GM21367 (cell line): ENCODE measurements at regions not wholly inside any gene's neighbourhood (a gene's known extent, or its start where the extent isn't known, plus 50 kb on each side); places are given as distances from the start of the nearest gene placed in this dataset.

ENCODE experiments used
- ATAC-seq: cut with Tn5 transposase; IDR thresholded peaks from one replicate; pipeline ENCODE4 v1.9.1; 2021; ENCODE audit not compliant: unreplicated experiment

DNA sequence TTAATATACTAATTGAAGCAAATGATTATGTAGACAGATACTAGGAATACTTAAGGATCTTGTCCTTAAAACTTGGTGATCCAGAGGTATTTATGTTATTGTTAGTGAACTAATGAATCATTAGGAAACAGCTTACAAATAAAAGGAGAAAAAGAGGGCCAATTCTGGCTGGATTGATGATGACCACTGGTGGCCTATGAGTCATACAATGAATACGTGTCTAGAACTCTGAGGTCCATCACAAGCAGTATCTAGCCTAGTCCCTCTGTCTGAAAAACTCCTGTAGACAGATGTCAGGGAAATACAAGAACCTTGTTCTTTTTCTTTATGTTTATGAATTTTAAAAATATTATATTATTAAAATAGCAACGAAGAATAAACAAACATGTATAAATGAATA lies 51.7 kb upstream of the RTL1 start:
- no peak for ATAC-seq

DNA sequence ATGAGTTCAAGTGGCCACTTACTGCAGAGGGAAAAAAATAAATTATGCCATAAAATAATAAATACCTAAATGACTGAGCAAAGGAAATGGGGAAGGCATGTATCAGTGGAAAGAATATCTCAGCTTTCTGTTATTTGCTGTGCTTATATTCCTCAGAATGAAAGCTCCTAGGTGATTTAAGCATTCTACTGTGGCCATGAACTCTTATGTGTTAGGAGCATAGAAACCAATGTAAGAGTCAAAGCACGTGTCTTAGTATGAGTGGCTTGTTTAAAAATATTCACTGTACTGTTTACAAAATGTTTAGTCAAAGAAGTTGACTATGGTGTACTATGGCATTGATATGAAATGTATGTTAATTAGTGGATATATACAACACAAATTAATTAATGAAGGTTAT lies 59.0 kb upstream of the RTL1 start:
- ATAC-seq: no peak

DNA sequence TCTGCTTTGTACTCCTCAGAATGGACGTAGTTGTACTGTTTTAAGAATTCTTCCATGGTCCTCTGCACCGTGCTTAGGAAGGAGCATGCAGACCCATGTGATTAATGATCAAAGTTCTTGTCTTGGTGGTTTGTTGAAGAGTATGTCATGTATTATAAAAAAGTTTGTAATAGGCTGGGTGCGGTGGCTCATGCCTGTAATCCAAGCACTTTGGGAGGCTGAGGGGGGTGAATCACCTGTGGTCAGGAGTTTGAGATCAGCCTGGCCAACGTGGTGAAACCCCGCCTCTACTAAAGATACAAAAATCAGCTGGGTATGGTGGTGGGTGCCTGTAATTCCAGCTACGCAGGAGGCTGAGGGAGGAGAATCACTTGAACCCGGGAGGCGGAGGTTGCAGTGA lies 61.8 kb upstream of the RTL1 start:
- ATAC-seq: no peak

DNA sequence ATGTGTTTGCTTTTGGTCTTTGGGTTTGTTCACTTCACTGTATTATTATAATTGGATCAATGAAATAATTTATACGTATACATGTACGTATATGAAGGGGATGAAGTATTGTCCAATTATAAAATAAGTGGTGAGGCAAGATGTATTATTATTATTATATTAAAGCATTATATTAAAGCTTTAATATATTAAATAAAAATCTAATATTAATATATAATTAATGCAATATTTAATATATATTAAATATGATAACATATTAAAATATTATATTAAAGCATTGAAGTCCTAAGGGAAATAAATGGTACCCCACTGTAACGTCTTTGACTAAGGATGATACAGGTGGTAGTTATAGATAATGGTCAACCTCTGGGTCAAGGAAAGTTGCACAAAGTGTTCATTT lies 63.7 kb upstream of the RTL1 start:
- ATAC-seq: no peak

DNA sequence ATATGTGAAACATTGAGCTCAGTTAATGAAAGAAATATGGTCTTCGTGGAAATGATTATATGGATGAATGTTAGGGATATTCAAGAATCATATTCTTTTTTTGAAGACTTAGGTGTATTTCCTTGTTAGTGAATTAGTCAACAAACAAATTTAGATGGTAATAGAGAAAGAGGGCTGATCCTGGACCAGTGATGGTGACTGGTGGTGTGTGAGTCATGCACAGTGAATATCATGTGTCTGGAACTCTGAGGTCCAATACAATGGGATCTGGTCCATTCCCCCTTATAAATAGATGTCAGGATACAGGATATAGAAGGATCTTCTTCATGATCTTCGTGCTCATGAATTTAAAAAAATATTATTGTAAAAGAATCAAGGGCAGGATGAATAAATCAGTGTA lies 64.4 kb upstream of the RTL1 start:
- ATAC-seq: no peak

DNA sequence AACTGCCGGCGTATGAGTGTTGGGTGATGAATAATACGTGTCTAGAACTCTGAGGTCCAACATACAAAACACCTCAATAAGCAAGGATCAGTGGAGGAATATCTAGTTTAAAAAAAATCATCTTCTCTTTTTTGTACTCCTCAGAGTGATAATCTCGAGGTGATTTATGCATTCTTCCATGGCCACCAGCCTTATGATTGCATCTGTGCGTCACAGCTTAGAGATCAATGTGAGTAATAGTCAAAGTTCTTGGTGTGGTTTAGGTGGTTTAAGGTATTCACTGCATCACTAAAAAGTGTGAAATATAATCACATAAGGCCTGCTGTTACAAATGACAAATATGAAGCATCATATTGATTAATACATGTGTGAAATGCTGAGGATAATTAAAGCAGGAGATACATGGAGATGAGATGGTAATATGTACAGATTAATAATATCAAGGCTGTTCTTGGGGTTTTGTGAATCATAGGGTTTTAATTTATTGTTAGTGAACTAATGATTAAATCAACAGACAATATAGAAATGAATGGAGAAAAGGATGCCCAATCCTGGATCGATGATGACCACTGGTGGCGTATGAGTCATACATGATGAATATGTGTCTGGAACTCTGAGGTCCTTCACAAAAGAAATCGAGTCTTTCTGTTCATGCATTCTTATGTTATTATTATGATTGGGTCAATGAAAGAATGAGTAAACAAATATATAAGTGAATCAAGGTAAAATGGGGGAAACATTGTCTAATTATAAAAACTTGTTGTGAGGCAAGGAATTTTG lies 68.8 kb upstream of the RTL1 start:
- ATAC-seq: no peak

DNA sequence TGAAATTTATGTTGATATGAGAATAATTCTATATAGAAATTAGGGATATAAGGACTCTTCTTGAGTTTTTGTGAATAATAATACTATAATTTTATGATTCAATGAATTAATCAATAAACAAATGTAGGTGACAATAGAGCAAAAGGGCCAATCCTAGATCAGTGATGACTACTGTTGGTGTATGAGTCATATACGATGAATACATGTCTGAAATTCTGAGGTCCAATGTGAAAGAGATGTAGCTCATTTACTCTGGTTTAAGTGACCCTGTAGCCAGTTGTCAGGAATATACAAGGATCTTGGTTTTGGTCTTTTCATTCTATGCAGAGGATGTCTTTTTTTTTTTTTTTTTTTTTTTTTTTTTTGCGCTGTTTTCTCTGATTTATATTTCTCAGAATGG lies 72.1 kb upstream of the RTL1 start:
- no peak for ATAC-seq

DNA sequence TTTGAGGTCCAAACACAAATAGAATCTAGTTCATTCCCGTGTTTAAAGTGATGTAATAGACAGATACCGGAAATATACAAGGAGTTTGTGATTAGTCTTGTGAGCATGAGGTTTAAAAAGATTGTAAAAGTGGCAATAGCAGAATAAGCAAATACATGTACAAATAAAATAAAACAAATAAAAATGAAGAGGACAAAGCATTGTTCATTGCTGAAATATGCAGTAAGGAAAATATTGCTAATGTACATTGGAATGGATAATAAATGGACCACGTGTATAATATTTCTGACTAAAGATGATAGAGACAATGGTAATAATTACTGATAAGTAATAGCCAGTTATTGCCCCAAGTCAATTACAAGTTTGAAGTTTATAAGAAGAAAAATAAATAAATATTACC lies 75.6 kb upstream of the RTL1 start:
- no peak for ATAC-seq

DNA sequence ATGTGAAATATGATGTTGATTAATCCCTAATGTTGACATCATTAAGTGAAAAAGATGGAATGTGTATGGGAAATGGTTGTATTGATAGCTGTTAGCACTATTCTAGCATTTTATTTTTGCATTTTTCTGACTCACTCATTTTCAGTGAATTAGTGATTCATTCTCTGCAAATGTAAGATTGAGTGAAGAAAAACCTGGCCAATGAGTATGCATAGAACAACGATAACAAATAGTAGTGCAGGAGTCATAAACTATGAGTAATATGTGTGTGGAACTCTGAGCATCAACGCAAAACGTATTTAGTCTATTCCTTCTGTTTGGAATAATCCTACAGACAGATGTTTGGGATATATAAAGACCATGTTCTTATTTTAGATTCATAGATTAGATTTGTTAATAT lies 76.3 kb upstream of the RTL1 start:
- no peak for ATAC-seq

DNA sequence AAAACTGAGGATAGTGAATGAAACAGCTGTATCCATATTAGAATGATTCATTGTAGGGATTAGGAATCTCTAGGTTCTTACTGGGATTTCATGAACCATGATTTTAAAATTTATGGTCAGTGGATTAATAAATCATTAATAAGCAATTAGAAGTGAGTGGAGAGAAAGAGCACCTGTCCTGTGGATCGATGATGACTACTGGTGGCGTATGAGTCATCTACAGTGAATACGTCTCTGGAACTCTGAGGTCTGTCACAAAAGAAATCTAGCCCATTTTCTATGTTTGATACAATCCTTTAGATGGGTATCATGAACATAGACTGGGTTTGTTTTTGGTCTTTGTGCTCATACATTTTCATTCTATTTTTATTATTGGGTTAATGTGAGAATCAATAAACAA lies 77.3 kb upstream of the RTL1 start:
- ATAC-seq: no peak

DNA sequence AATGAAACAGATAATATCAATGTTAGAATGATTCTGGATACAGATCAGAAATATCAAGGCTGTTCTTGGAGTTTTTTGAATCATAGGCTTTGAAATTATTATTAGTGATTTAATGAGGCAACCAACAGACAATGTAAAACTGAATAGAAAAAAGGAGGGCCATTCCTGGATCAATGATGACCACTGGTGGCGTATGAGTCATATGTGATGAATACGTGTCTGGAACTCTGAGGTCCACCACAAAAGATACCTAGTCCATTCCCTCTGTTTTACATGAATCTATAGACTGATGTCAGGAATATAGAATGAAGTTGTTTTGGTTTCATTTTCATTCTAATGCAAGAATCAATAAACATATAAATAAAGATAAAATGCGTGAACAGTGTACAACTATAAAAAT lies 78.3 kb upstream of the RTL1 start:
- ATAC-seq: no peak

DNA sequence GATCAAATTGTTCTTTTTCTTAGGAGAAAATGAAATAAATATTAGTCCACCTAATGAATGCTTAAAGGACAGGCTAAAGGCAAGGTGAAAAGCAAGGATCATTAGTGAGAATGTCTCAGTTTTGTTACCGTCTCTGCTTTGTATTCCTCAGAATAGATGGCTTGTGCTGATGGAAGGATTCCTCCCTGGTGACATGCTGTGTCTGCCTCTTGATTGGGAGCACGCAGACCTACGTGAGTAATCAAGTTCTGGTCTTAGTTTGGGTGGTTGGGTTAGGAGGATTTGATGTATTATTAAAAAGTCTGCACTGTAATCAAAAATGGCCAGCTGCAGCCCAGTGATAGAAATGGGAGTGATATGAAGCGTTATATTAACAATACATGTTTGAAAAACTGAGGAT lies 78.8 kb upstream of the RTL1 start:
- no peak for ATAC-seq

DNA sequence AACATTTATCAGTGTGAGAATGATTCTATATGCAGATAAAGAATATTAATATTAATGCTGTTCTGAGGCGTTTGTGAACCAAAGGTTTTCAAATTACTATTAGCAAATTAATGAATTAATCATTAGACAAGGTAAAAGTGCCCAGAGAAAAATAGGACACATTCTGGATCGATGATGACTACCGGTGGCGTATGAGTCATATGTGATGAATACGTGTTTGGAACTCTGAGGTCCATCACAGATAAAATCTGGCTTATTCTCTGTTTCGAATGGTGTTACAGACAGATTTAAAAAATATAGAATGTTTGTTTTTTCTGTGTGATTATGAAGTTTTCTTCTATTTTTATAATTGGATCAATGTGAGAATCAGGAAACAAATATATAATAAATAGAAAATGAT lies 79.2 kb upstream of the RTL1 start:
- ATAC-seq: no peak

DNA sequence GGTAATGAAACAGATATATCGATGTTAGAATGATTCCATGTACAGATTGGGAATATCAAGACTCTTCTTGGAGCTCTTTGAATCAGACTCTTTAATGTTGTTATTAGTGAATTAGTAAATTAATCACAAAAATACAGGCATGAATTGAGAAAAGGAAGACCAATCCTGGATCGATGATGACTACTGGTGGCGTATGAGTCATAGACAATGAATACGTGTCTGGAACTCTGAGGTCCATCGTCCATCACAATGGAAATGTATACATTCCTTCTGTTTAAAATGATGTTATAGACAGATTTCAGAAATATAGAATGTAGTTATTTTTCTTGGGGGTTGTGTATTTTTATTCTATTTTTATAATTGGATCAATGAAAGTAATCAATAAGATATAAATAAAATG lies 80.2 kb upstream of the RTL1 start:
- ATAC-seq: no peak

DNA sequence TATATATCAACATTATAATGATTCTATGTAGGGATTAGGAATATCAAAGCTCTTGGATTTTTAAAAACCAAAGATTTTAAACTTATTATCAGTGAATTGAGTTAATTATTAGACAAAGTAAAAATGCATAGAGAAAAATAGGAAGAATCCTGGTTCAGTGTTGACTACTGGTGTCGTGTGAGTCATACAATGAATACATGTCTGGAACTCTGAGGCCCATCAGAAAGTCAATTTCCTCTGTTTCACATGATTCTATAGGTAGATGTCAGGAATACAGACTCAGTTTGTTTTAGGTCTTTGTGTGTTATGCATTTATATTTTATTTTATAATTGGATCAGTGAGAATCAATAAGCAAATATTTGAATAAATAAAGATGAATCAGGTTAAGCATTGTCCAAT lies 84.5 kb upstream of the RTL1 start:
- ATAC-seq: no peak

DNA sequence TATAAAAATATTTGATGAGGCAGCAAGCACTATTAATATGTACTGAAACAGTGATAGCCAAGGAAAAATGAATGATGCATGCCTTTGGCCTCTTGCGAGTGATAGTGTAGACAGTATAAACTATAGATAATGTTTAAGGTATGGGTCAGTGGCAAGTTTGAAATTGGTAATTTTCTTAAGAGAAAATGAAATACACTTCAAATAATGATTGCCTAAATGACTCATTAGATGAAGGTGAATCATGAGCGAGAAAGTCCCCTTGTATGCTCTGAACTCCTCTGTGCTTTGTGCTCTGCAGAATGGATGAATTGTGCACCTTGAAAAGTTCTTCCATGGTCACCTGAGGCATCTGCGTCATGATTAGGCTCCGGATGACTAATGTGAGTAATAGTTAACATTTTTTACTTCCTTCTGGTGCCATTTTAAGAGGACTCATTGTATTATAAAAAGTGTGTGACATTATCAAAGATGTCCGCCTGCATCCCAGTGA lies 84.9 kb upstream of the RTL1 start:
- no peak for ATAC-seq

DNA sequence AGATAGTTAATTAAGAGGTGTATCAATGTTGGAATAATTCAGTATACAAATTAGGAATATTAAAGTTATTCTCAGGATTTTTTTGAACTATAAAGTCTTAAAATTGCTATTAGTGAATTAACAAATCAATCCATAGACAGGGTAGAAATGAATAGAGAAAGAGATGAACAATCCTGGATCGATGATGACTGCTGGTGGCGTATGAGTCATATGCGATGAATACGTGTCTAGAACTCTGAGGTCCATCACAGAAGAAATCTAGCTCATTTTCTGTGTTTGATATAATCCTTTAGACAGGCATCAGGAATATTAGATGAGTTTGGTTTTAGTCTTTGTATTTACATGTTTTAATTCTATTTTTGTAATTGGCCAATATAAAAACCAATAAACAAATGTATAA lies 85.4 kb upstream of the RTL1 start:
- ATAC-seq: no peak

DNA sequence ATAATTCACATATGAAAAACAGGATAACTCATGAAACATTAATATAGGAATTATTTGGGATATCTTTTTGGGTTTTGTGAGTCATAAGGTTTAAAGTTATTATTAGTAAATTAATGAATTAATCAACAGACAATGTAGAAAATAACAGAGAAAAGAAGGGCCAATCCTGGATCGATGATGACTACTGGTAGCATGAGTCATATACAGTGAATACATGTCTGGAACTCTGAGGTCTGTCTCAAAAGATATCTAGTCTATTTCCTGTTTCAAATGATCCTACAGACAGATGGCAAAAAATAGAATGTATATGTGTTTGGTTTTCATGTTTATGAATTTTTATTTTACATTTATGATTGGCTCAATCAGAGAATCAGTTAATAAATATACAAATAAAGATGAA lies 86.4 kb upstream of the RTL1 start:
- ATAC-seq: no peak

DNA sequence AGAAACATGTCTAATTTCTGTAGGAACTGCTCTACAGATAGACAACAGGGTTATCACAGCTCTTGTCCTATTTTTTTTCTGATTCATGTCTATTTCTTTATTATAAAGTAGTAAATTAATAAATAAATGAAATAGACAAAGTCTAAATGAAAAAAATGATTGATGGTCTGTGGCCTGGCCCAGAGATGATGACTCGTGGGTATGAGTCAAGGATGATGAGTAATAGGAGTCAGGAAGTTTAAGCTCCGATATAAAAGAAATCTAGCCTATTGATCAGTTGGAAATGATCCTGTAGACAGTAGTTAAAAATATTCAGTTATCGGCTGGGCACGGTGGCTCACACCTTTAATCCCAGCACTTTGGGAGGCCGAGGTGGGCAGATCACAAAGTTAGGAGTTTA lies 90.6 kb upstream of the RTL1 start:
- no peak for ATAC-seq

DNA sequence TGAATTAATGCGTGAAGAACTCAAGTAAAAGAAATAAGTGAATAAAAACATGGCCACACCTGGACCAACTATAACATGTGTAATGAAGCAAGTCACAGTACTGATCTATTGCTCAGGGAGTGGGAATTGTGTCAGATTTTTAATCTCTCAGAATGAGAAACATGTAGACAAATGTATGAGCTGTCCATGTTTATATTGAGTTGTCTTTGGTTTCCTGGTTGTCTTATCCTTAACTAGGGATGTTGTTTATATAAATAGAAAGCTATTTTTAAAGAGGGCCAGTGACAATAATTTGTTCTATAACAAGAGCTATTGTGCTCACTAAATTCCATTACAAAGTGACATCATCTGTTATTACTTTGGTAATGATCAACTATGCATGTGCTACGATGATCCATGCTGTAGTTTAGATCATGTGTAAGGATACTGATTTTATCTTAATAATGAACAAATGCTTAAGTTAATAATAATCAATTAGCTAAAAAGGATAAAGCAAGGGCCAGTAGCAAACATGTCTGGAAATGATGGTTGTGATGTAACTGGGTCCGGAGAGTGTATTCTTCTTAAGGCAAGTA lies 91.3 kb upstream of the RTL1 start:
- no peak for ATAC-seq

DNA sequence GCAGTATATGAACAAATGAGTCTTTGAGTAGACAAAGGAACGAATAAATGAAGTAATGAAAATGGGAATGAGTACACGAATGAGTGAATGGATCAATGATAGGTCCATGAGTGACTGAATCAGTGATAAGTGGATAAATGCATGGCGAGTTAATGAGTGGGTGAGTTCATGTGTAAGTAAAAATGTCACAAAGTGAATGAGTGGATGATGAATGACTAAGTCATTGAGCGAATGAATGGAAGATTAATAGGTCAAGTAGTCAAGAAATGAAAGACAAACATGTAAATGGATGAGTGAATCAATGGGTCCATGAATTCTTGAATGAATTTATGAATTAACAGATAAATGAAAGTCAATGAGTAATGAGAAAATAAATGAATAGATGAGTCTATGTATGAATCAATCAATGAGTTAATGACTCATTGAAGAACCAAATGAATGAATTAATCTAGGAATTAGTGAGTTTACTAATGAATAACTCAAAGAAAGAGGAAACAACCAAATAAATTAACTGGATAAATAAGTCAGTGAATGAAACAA lies 97.3 kb upstream of the RTL1 start:
- no peak for ATAC-seq

DNA sequence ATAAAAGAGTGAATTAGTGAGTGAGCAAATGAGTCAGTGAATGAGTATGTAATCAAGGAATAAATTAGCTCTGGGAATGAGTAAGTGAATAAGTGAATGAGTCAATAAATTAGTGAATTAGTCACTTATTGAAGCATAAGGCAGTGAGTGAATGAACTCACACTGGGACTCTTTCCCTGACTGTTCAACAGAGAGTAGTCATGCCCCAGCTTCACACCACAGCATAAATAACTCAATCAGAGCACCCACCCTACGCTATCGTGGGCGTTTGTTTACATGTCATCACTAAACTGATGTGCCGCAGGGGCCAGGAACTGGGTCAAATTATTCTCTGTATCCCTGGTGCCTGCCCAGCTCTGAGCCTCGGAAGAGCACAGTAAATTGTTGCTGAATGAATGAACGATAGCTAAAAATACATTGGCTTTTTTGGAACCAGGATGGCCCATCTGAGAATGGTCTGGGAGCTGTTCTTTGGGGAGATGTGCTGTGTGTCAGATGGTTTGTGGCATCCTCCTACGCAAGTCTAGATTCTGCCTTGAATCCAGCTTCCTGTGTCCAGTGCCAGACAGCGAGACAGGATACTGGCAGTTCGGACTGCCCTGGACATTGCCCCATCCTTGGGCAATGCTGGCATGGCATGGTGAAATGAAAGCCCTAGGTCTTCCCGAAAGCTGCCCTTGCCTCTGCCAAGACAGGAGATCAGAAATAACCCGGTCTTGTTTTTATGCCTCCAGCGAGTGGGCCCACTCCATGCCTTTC lies 98.0 kb upstream of the RTL1 start:
- no peak for ATAC-seq
